SJSA1 (cell line): ENCODE measurements at regions not wholly inside any gene's neighbourhood (a gene's known extent, or its start where the extent isn't known, plus 50 kb on each side); places are given as distances from the start of the nearest gene placed in this dataset.

Source experiments
- DNase-seq, 2 experiments: peaks; one replicate each; pipeline ENCODE4 v3.0.0-alpha.2; 2015 to 2020; ENCODE audit warnings: low spot score in 2 of 2, low read depth in 1 of 2
- H3K27ac ChIP-seq: fragments of 250-450 bp; sonication (Bioruptor Pico); 2 replicates; pipeline ENCODE4 v1.5.1; 2020; ENCODE audit warnings: mild to moderate bottlenecking, moderate library complexity
- H3K27me3 ChIP-seq: fragments of 250-450 bp; sonication (Bioruptor Pico); replicated peaks from 2 replicates; pipeline ENCODE4 v1.5.1; 2020; ENCODE audit warnings: mild to moderate bottlenecking, moderate library complexity
- H3K36me3 ChIP-seq: fragments of 250-450 bp; sonication (Bioruptor Pico); 2 replicates; pipeline ENCODE4 v1.5.1; 2020; ENCODE audit warnings: mild to moderate bottlenecking
- H3K4me1 ChIP-seq: fragments of 250-450 bp; sonication (Bioruptor Pico); replicated peaks from 2 replicates; pipeline ENCODE4 v1.6.1; 2021; ENCODE audit warnings: mild to moderate bottlenecking
- H3K4me3 ChIP-seq: fragments of 250-450 bp; sonication (Bioruptor Pico); 2 replicates; pipeline ENCODE4 v1.5.1; 2020; ENCODE audit warnings: mild to moderate bottlenecking
- H3K9me3 ChIP-seq: fragments of 250-450 bp; sonication (Bioruptor Pico); replicated peaks from 2 replicates; pipeline ENCODE4 v1.5.1; 2020; ENCODE audit warnings: mild to moderate bottlenecking

DNA sequence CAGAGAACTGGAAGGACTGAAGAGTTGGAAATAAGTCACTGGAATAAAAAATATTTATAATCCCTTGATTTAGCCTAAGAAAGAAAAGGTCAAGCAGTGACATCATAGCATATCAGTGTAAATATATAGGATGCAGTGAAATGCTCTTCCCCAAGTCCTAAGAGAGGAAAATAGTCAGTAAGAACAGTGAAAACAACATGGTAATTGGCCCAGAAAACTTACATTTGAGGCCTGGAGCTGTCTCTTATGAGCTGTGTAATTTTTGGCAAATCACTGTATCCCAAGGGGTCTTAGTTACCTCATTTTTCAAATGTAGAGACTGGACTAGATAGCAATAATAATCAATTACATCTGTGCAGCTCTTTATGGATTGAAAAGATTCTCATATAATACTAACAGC is 255.7 kb upstream of the AR start:
- DNase-seq = no peak
- no peak overlapping the region for H3K4me3 ChIP-seq
- H3K27me3 ChIP-seq = no peaks in the 10 kb centered on the region
- no peaks in the 10 kb centered on the region for H3K4me1 ChIP-seq
- H3K36me3 ChIP-seq = no peaks in the 10 kb centered on the region
- no peak overlapping the region for H3K27ac ChIP-seq
- H3K9me3 ChIP-seq = no peaks in the 10 kb centered on the region

DNA sequence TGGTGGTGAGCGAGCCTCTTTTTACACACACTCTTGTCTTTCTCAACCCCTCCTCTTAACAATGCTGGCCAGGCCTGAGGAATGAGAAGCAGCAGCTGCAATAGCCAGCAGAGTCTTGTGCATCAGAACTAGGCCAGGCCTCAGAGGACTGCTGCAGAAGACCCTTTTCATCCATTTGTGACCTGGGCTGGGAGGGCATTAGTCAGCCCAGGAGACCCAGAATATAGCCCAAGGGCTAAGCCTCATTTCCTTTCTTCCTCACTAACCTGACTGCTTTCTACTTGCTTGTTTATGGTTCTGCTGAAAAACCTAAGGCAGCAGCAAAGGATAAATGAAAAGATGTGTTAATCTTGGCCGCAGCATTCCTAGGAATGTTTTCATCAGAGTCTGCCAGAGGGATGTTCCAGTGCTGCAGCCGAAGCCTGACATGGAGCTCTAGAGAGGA is 254.7 kb upstream of the AR start:
- Histone ChIP-seq H3K9me3 (no peaks in the 10 kb centered on the region), H3K27me3 (no peaks in the 10 kb centered on the region), H3K4me1 (no peaks in the 10 kb centered on the region), H3K27ac (no peak overlapping the region), H3K36me3 (no peaks in the 10 kb centered on the region), H3K4me3 (no peak overlapping the region)
- DNase-seq = no peak

DNA sequence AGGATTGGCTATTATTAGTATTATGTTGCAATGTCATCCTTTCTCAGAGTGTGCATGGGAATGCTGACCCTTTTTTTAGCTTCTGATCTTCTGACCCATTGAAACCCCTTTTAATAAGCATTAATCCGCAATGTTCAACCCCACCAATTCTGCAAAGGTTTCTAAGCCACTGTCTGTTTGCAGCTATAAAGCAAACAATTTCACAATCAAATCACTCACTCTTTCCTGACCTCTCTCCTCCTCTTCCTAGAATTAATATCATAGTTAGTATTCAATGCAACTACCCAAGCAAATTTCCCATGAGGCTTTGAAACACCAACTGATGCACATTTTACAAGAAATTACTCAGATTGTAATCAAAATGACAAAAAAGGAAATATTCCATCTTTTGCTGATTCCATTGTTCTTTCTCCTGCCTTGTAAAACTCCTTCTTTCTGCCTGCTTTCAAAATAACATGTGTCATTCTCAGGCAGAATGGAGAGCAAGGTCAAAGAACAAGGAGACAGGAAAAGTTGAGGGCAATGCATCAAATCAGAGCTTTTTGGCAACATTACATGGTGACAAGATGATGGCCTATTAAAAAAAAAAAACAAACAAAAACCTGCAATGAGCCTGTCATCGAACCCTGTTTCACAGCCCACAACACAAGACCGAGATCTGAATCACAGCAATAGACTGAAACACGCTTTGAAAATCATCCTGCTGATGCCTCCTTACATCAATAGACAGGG is 253.2 kb upstream of the AR start:
- no peaks in the 10 kb centered on the region for H3K27me3 ChIP-seq
- H3K4me3 ChIP-seq = no peak overlapping the region
- no peaks in the 10 kb centered on the region for H3K9me3 ChIP-seq
- DNase-seq = no peak
- no peak overlapping the region for H3K27ac ChIP-seq
- no peaks in the 10 kb centered on the region for H3K36me3 ChIP-seq
- H3K4me1 ChIP-seq = no peaks in the 10 kb centered on the region

DNA sequence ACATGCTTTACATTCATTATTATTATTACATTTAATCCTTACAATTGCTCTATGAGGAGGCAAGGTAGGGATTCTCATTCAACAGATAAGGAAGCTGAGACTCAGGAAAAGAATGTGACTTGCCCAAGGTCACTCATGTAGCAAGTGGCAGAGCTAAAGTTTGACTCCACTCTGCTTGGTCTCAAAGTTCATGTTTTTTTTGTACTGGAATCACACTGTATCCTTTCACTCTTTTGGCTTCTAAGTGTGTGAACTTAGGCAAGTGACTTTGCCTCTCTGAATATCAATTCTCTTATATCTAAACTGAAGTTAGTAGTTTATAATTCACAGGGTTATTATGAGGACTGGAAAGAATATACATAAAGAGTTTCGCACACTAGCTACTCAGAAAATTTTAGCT is 247.9 kb upstream of the AR start:
- Histone ChIP-seq H3K4me3 (no peak overlapping the region), H3K27ac (no peak overlapping the region), H3K27me3 (no peaks in the 10 kb centered on the region), H3K4me1 (no peaks in the 10 kb centered on the region), H3K36me3 (no peaks in the 10 kb centered on the region), H3K9me3 (no peaks in the 10 kb centered on the region)
- no peak for DNase-seq

DNA sequence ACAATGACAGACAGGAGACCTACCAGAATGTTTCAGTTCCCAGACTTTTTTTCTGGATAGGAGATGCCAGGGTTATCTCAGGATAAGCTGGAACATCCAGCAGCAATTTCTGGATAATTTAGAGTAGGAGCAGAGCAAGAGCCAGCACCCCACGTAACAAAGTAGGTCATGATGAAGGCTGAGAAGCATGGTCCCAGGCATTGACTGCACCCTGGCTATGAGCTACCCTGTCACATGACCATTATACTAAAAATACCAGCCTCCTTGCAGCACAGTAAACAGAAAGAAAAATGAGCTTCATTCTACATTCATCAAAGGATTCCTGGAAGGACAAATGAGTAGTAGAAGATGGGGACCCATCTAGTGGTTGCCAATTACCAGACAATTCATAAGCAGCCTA is 247.4 kb upstream of the AR start:
- Histone ChIP-seq H3K27ac (no peak overlapping the region), H3K9me3 (no peaks in the 10 kb centered on the region), H3K27me3 (no peaks in the 10 kb centered on the region), H3K4me1 (no peaks in the 10 kb centered on the region), H3K36me3 (no peaks in the 10 kb centered on the region), H3K4me3 (no peak overlapping the region)
- DNase-seq = no peak

DNA sequence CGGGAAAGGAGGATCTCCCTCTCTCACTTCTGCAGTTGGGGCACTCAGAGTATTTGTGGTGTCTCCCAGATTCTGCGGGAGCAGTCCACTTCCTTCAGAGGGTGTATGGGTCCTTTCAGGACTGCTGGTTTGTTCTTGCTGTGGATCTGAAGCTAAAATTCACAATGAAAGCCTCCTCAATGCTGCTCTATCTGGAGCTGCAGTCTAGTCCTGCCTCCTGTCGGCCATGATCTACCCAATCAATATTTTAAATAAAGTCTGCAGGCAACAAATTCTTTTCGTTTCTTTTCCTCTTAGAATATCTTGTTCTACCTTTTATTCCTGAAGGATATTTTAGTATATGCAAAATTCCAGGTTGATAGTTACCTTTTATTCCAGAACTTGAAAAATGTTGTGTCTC is 226.1 kb upstream of the AR start:
- no peak for DNase-seq

DNA sequence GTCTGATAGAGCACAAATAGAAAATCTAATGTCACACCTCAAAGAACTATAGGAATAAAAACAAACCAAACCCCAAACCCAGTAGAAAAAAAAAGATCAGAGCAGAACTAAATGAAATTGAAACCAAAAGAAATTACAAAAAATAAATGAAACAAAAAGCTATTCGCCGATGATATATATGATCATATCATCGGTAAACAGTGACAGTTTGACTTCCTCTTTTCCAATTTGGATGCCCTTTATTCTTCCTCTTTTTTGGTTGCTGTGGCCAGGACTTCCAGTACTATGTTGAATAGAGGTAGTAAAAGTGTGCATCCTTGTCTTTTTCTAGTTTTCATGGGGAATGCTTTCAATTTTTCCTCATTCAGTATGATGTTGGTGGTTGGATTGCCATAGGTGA is 215.3 kb upstream of the AR start:
- Histone ChIP-seq H3K4me3 (no peak overlapping the region), H3K27me3 (no peaks in the 10 kb centered on the region), H3K36me3 (no peaks in the 10 kb centered on the region), H3K4me1 (no peaks in the 10 kb centered on the region), H3K9me3 (no peaks in the 10 kb centered on the region), H3K27ac (no peak overlapping the region)
- no peak for DNase-seq

More for the DNA sequence above, 226.1 kb upstream of the AR start:
- Histone ChIP-seq H3K9me3 (no peaks in the 10 kb centered on the region), H3K36me3 (no peaks in the 10 kb centered on the region), H3K27ac (no peak overlapping the region), H3K27me3 (no peaks in the 10 kb centered on the region), H3K4me3 (no peak overlapping the region), H3K4me1 (no peaks in the 10 kb centered on the region)

DNA sequence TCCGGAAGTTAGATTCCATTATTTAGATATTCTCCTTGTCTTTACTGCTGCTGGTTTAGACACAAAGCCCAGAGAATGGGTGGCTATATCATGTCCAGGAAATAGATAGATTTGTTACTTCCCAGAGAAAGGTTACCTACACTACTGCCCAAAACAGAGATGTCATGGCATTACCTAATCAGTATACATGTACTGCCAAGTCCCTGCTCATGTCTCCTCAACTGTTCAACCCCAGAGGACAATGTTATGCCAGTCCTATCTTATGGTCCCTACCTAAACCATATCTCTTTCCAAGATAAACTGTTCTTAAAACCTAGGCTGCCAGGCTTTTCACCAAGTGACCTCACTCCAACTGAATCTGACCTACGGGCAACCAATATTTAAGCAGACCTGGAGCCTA is 209.5 kb upstream of the AR start:
- Histone ChIP-seq H3K36me3 (no peaks in the 10 kb centered on the region), H3K9me3 (no peaks in the 10 kb centered on the region), H3K27ac (no peak overlapping the region), H3K4me1 (no peaks in the 10 kb centered on the region), H3K27me3 (no peaks in the 10 kb centered on the region), H3K4me3 (no peak overlapping the region)
- DNase-seq = no peak

DNA sequence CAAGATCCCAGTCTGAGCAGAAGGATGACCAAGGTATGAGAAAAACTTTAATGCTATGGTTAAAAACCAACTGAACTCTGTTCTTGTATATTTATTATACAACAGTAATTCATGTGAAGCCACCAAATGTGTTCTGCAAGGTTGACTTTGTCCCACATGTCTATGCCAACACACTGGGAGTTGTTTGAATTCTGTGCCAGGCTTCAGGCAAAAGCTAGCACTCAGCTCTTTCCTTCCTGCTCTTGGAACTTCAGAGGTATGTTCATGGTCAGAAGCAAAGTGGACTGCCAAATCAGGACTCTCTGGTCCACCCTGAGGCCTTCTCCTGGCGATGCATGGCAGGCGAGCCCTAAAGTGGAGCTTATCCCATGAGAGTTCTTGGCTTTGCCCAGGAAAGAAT is 205.6 kb upstream of the AR start:
- H3K36me3 ChIP-seq = no peaks in the 10 kb centered on the region
- no peak overlapping the region for H3K27ac ChIP-seq
- no peak overlapping the region for H3K4me3 ChIP-seq
- no peak for DNase-seq
- H3K4me1 ChIP-seq = no peaks in the 10 kb centered on the region
- H3K9me3 ChIP-seq = no peaks in the 10 kb centered on the region
- no peaks in the 10 kb centered on the region for H3K27me3 ChIP-seq

DNA sequence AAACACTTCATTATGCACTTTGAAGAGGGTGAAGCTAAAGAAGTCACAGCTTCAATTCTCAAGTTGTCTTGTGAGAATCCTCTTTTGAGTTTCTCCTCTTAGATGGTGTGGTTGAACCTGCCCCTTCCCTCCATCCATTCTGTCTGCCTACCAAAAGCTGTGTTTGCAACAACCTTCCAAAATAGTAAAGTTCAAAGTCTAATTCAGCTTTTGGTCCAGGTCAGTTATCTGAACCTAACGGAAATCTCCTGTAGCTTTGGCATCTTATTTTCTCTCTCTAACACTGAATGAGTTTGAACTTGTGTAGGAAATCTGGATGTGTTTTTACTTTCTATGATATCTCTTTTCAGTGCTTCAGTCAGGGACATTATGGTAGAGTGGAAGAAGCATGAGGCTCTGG is 201.7 kb upstream of the AR start:
- no peak for DNase-seq
- Histone ChIP-seq H3K9me3 (no peaks in the 10 kb centered on the region), H3K4me3 (no peak overlapping the region), H3K27me3 (no peaks in the 10 kb centered on the region), H3K36me3 (no peaks in the 10 kb centered on the region), H3K27ac (no peak overlapping the region), H3K4me1 (no peaks in the 10 kb centered on the region)

DNA sequence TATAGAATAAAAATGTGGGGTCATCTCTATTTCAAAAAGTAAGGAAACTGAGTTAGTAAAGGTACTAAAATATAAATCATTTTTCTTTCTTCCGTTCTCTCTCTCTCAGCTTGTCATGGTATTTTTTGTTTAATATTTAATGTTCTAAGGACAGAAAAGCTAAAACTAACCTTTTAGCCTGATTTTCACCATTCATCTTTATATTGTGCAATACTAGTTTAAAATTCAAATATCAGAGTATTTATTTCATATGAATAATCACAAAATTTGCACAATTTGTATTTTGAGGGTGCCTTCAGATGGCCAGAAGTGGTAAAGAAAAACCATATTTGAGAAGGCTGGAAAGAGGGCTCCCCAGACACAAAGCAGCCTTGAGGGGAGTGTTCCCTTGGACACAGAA is 197.6 kb upstream of the AR start:
- Histone ChIP-seq H3K27me3 (no peaks in the 10 kb centered on the region), H3K27ac (no peak overlapping the region), H3K36me3 (no peaks in the 10 kb centered on the region), H3K4me3 (no peak overlapping the region), H3K4me1 (no peaks in the 10 kb centered on the region), H3K9me3 (no peaks in the 10 kb centered on the region)
- no peak for DNase-seq

DNA sequence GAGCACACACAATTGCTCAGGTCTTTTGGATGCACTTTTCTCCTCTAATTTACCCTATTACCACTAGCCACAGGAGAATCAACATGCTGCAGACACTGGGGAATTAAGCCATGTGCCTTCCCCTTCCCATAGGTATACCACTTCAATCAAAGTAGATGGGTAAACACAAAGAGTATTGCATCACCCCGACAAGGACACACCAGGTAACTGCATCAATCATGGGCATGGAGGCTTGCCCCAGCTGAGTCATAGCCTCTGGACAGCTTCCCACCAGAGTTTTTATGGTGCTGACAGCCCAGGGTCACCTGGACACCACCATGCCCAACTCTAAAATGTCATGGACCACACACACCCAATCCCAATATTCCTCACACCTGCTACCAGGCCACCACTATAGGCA is 197.2 kb upstream of the AR start:
- Histone ChIP-seq H3K4me3 (no peak overlapping the region), H3K27ac (no peak overlapping the region), H3K4me1 (no peaks in the 10 kb centered on the region), H3K9me3 (no peaks in the 10 kb centered on the region), H3K36me3 (no peaks in the 10 kb centered on the region), H3K27me3 (no peaks in the 10 kb centered on the region)
- no peak for DNase-seq

DNA sequence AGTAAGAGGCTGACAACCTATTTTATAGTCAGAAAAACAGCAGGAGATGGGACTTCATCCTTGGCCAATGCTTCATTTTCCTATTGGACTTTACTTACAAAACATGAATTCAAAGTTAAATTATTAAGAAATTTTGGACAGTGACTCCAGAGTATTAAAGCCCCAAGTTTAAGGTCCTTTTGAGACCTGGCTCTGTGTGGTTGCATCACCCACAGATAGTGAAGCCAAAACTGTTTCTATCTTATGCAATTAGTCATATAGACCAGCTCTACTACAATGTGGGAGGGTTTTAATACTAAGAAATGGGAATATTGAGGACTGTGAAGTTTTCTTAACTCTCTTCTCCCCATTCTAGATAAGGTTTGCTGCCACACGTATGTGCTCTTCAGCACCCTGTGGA is 196.7 kb upstream of the AR start:
- H3K27ac ChIP-seq = no peak overlapping the region
- H3K9me3 ChIP-seq = no peaks in the 10 kb centered on the region
- no peaks in the 10 kb centered on the region for H3K27me3 ChIP-seq
- no peaks in the 10 kb centered on the region for H3K36me3 ChIP-seq
- no peak overlapping the region for H3K4me3 ChIP-seq
- no peak for DNase-seq
- H3K4me1 ChIP-seq = no peaks in the 10 kb centered on the region

DNA sequence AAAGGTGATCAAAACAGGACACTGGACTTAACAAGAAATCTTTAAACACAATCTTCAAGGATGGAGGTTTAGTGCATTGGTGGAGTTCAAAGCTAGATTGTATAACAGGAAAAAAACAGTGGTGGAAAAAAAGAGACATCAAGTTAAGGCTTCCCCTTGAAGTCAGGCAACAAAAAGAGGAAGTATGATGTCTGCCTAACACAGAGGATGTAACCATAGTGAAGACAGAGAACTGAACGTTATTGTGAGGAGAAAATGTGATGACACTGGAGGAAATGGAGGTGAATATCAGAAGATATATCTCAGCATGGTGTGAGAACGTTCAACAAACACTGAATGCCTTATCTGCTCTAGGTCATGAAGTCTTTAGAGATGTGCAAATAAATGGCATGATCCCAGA is 192.4 kb upstream of the AR start:
- no peaks in the 10 kb centered on the region for H3K9me3 ChIP-seq
- H3K27ac ChIP-seq = no peak overlapping the region
- no peaks in the 10 kb centered on the region for H3K27me3 ChIP-seq
- H3K36me3 ChIP-seq = no peaks in the 10 kb centered on the region
- no peak overlapping the region for H3K4me3 ChIP-seq
- DNase-seq = no peak
- H3K4me1 ChIP-seq = no peaks in the 10 kb centered on the region
